CD14-positive monocyte (primary cell): ENCODE measurements at regions not wholly inside any gene's neighbourhood (a gene's known extent, or its start where the extent isn't known, plus 50 kb on each side); places are given as distances from the start of the nearest gene placed in this dataset.

Source experiments
- DNase-seq, 3 donors: peaks; one replicate each; pipeline ENCODE4 v3.0.0-alpha.2; 2011 to 2022
- H2AFZ ChIP-seq: 2 replicates; pipeline ENCODE4 v1.6.0; 2012; ENCODE audit warnings: mild to moderate bottlenecking, low read depth, low read length, inconsistent platforms; ENCODE audit not compliant: insufficient read depth, poor library complexity, severe bottlenecking
- H3K27ac ChIP-seq, 2 donors: 1 replicate in 1 of 2; 2 replicates in 1 of 2; pipeline ENCODE4 v1.5.1; 2012 to 2013; ENCODE audit warnings: low read length in 2 of 2, control low read depth in 1 of 2, inconsistent platforms in 1 of 2, low read depth in 1 of 2, mild to moderate bottlenecking in 1 of 2
- H3K27me3 ChIP-seq, 2 donors: one replicate each; pipeline versions ENCODE4 v1.6.0 to v1.6.1; 2011 to 2013; ENCODE audit warnings: low read length in 2 of 2; ENCODE audit not compliant: control insufficient read depth in 2 of 2, insufficient read depth in 2 of 2
- H3K36me3 ChIP-seq, 2 donors: replicated peaks in 1 of 2; 1 replicate in 1 of 2; 2 replicates in 1 of 2; pipeline versions ENCODE4 v1.5.1 to v1.6.1; 2012 to 2013; ENCODE audit warnings: low read length in 2 of 2, control low read depth in 1 of 2, inconsistent platforms in 1 of 2, mild to moderate bottlenecking in 1 of 2; ENCODE audit not compliant: insufficient read depth in 2 of 2, control insufficient read depth in 1 of 2
- H3K4me1 ChIP-seq, 2 donors: 1 replicate in 1 of 2; 2 replicates in 1 of 2; pipeline versions ENCODE4 v1.5.1 to v1.6.1; 2012 to 2013; ENCODE audit warnings: low read length in 2 of 2, control low read depth in 1 of 2, inconsistent platforms in 1 of 2, mild to moderate bottlenecking in 1 of 2, moderate library complexity in 1 of 2; ENCODE audit not compliant: insufficient read depth in 2 of 2, control insufficient read depth in 1 of 2
- H3K4me2 ChIP-seq: replicated peaks from 2 replicates; pipeline ENCODE3; 2012; ENCODE audit warnings: low read length, moderate library complexity, mild to moderate bottlenecking; ENCODE audit not compliant: poor library complexity, severe bottlenecking; ENCODE audit errors: extremely low read depth
- H3K4me3 ChIP-seq, 3 experiments: fragments of 200-600 bp in 1 of 3; sonication (generic) in 1 of 3; replicated peaks in 1 of 3; 1 replicate in 2 of 3; 2 replicates in 1 of 3; pipeline ENCODE4 v1.5.1; 2011 to 2013; ENCODE audit warnings: low read length in 3 of 3, mild to moderate bottlenecking in 3 of 3, control low read depth in 2 of 3, low read depth in 2 of 3, inconsistent platforms in 1 of 3, moderate library complexity in 1 of 3
- H3K79me2 ChIP-seq: 2 replicates; pipeline ENCODE4 v1.6.0; 2012; ENCODE audit warnings: mild to moderate bottlenecking, control low read depth, inconsistent platforms, low read length, moderate library complexity; ENCODE audit not compliant: insufficient read depth
- H3K9ac ChIP-seq: 2 replicates; pipeline ENCODE4 v1.6.0; 2017; ENCODE audit warnings: low read length, mild to moderate bottlenecking; ENCODE audit not compliant: insufficient read depth, poor library complexity, severe bottlenecking
- H3K9me3 ChIP-seq, 2 donors: replicated peaks in 1 of 2; 1 replicate in 1 of 2; 2 replicates in 1 of 2; pipeline versions ENCODE4 v1.5.1 to v1.6.1; 2012 to 2013; ENCODE audit warnings: low read length in 2 of 2, control low read depth in 1 of 2; ENCODE audit not compliant: control insufficient read depth in 1 of 2, insufficient read depth in 1 of 2
- H4K20me1 ChIP-seq: 2 replicates; pipeline ENCODE4 v1.6.0; 2012; ENCODE audit warnings: mild to moderate bottlenecking, low read length, control low read depth, moderate library complexity; ENCODE audit not compliant: insufficient read depth
- H3K27ac Mint-ChIP-seq, 7 donors: one replicate each; pipeline ENCODE4 v1.8.0; 2020; ENCODE audit warnings: mild to moderate bottlenecking in 7 of 7, mixed read lengths in 7 of 7, moderate library complexity in 6 of 7, inconsistent platforms in 2 of 7
- H3K27me3 Mint-ChIP-seq, 3 donors: one replicate each; pipeline ENCODE4 v1.8.0; 2021 to 2022; ENCODE audit warnings: low read depth in 3 of 3, mild to moderate bottlenecking in 3 of 3, mixed read lengths in 3 of 3, moderate library complexity in 3 of 3, inconsistent platforms in 1 of 3
- H3K36me3 Mint-ChIP-seq, 2 donors: one replicate each; pipeline ENCODE4 v1.8.0; 2020; ENCODE audit warnings: mixed read lengths in 2 of 2, inconsistent platforms in 1 of 2, mild to moderate bottlenecking in 1 of 2
- H3K4me1 Mint-ChIP-seq: one replicate; pipeline ENCODE4 v1.8.0; 2020; ENCODE audit warnings: mild to moderate bottlenecking, mixed read lengths
- H3K4me3 Mint-ChIP-seq, 2 donors: one replicate each; pipeline ENCODE4 v1.8.0; 2020; ENCODE audit warnings: mild to moderate bottlenecking in 2 of 2, mixed read lengths in 2 of 2, moderate library complexity in 1 of 2
- H3K9me3 Mint-ChIP-seq, 7 donors: one replicate each; pipeline ENCODE4 v1.8.0; 2020 to 2022; ENCODE audit warnings: mixed read lengths in 7 of 7, mild to moderate bottlenecking in 6 of 7, moderate library complexity in 6 of 7, inconsistent platforms in 2 of 7
- intact Hi-C, 2 donors: fragments of 100-400 bp; cut with micrococcal nuclease; formaldehyde crosslinking; loops; one replicate each; pipeline versions ENCODE4 v1.15.0 to v1.15.1; 2023
- TF ChIP-seq, protein P1 (sequence below): fragments of 200-600 bp; IDR thresholded peaks from one replicate; pipeline ENCODE4 v1.8.0; 2022; ENCODE audit warnings: antibody characterized with exemption, mild to moderate bottlenecking

GRCh38 chr3:59595830-59596229 lies 546.0 kb upstream of the CFAP20DC start:
- peaks cover 0 to 5% of the 10 kb centered on the region in 2 donors for H3K9me3 ChIP-seq
- H3K4me1 Mint-ChIP-seq, result no peaks in the 10 kb centered on the region
- H3K4me3 ChIP-seq, result no peak overlapping the region
- H3K4me1 ChIP-seq, result no peaks in the 10 kb centered on the region
- H3K27me3 ChIP-seq, result no peaks in the 10 kb centered on the region
- no peak overlapping the region for H3K27ac ChIP-seq
- intact Hi-C loops, result no loop called here
- no peaks in the 10 kb centered on the region for H3K36me3 Mint-ChIP-seq
- H3K27ac Mint-ChIP-seq, result no peak overlapping the region
- no peak overlapping the region for H3K4me3 Mint-ChIP-seq
- DNase-seq, result no peak
- TF ChIP-seq, protein P1, sequence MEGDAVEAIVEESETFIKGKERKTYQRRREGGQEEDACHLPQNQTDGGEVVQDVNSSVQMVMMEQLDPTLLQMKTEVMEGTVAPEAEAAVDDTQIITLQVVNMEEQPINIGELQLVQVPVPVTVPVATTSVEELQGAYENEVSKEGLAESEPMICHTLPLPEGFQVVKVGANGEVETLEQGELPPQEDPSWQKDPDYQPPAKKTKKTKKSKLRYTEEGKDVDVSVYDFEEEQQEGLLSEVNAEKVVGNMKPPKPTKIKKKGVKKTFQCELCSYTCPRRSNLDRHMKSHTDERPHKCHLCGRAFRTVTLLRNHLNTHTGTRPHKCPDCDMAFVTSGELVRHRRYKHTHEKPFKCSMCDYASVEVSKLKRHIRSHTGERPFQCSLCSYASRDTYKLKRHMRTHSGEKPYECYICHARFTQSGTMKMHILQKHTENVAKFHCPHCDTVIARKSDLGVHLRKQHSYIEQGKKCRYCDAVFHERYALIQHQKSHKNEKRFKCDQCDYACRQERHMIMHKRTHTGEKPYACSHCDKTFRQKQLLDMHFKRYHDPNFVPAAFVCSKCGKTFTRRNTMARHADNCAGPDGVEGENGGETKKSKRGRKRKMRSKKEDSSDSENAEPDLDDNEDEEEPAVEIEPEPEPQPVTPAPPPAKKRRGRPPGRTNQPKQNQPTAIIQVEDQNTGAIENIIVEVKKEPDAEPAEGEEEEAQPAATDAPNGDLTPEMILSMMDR, result no peak
- no peaks in the 10 kb centered on the region for H3K79me2 ChIP-seq
- H3K27me3 Mint-ChIP-seq, result peaks cover 0 to 2% (median 2%) of the 10 kb centered on the region in 3 donors
- H3K9ac ChIP-seq, result no peak overlapping the region
- no peaks in the 10 kb centered on the region for H4K20me1 ChIP-seq
- H3K36me3 ChIP-seq, result no peaks in the 10 kb centered on the region
- no peak overlapping the region for H3K4me2 ChIP-seq
- no peak overlapping the region for H2AFZ ChIP-seq
- H3K9me3 Mint-ChIP-seq, result peaks cover 2 to 9% (median 5%) of the 10 kb centered on the region in 7 donors

GRCh38 chr3:59593380-59593779 lies 543.6 kb upstream of the CFAP20DC start:
- Mint-ChIP-seq H3K9me3 (peaks cover 2 to 9% (median 3%) of the 10 kb centered on the region in 7 donors), H3K4me3 (no peak overlapping the region), H3K27me3 (peaks cover 0 to 2% (median 2%) of the 10 kb centered on the region in 3 donors), H3K4me1 (no peaks in the 10 kb centered on the region), H3K27ac (no peak overlapping the region), H3K36me3 (no peaks in the 10 kb centered on the region)
- no peaks in the 10 kb centered on the region for H3K4me1 ChIP-seq
- H3K79me2 ChIP-seq, result no peaks in the 10 kb centered on the region
- H2AFZ ChIP-seq, result no peak overlapping the region
- TF ChIP-seq, protein P1, result no peak
- no peak for DNase-seq
- intact Hi-C loops, result no loop called here
- H3K27ac ChIP-seq, result no peak overlapping the region
- H3K36me3 ChIP-seq, result no peaks in the 10 kb centered on the region
- no peak overlapping the region for H3K4me2 ChIP-seq
- no peak overlapping the region for H3K9ac ChIP-seq
- H3K9me3 ChIP-seq, result peaks cover 0 to 5% of the 10 kb centered on the region in 2 donors
- no peak overlapping the region for H3K4me3 ChIP-seq
- H4K20me1 ChIP-seq, result no peaks in the 10 kb centered on the region
- H3K27me3 ChIP-seq, result no peaks in the 10 kb centered on the region
